ENCODE measurements at regions not wholly inside any gene's neighbourhood (a gene's known extent, or its start where the extent isn't known, plus 50 kb on each side); places are given as distances from the start of the nearest gene placed in this dataset.

GRCh38 chr2:133685636-133686215 lies 117.5 kb upstream of the NCKAP5 start:
- no peak for TF ChIP-seq CTCF (IDR thresholded peaks at IDR 0.05; ENCODE audit: extremely low read depth, low read depth, low read length)
- H3K36me3 ChIP-seq (ENCODE audit: insufficient read depth, low read length), result no peaks in the 10 kb centered on the region

GRCh38 chr2:133690780-133691179 lies 122.5 kb upstream of the NCKAP5 start:
- no peak overlapping the region for H2AFZ ChIP-seq (ENCODE audit: low read length)
- DNase-seq (ENCODE audit: insufficient read length, low spot score, missing footprints), result no peak
- no peaks in the 10 kb centered on the region for H3K79me2 ChIP-seq (ENCODE audit: insufficient read depth, low read length)
- H3K36me3 ChIP-seq (ENCODE audit: insufficient read depth, low read length), result no peaks in the 10 kb centered on the region
- TF ChIP-seq CTCF (IDR thresholded peaks at IDR 0.05; ENCODE audit: extremely low read depth, low read depth, low read length), result no peak
- H3K4me3 ChIP-seq (ENCODE audit: insufficient read depth, low read length), result no peak overlapping the region
- H3K4me2 ChIP-seq (ENCODE audit: insufficient read depth, low read length), result no peak overlapping the region
- peaks cover 13% of the 10 kb centered on the region for H3K27me3 ChIP-seq (ENCODE audit: insufficient read depth, low read length)
- no peak overlapping the region for H3K27ac ChIP-seq (ENCODE audit: low read depth, low read length)
- H4K20me1 ChIP-seq (ENCODE audit: insufficient read depth, low read length), result no peaks in the 10 kb centered on the region
- H3K4me1 ChIP-seq (ENCODE audit: insufficient read depth, low read length), result no peaks in the 10 kb centered on the region
- no peaks in the 10 kb centered on the region for H3K9me3 ChIP-seq (ENCODE audit: low read depth, low read length)

More at GRCh38 chr2:133685636-133686215, 117.5 kb upstream of the NCKAP5 start:
- H3K9me3 ChIP-seq (ENCODE audit: low read depth, low read length), result no peaks in the 10 kb centered on the region
- DNase-seq (ENCODE audit: insufficient read length, low spot score, missing footprints), result no peak
- no peaks in the 10 kb centered on the region for H4K20me1 ChIP-seq (ENCODE audit: insufficient read depth, low read length)
- H3K4me2 ChIP-seq (ENCODE audit: insufficient read depth, low read length), result no peak overlapping the region
- no peak overlapping the region for H2AFZ ChIP-seq (ENCODE audit: low read length)
- H3K27me3 ChIP-seq (ENCODE audit: insufficient read depth, low read length), result peaks cover 18% of the 10 kb centered on the region
- H3K4me3 ChIP-seq (ENCODE audit: insufficient read depth, low read length), result no peak overlapping the region
- H3K27ac ChIP-seq (ENCODE audit: low read depth, low read length), result no peak overlapping the region
- no peaks in the 10 kb centered on the region for H3K79me2 ChIP-seq (ENCODE audit: insufficient read depth, low read length)
- H3K4me1 ChIP-seq (ENCODE audit: insufficient read depth, low read length), result no peaks in the 10 kb centered on the region

GRCh38 chr2:133691336-133691735 lies 123.1 kb upstream of the NCKAP5 start:
- H3K9me3 ChIP-seq (ENCODE audit: low read depth, low read length), result no peaks in the 10 kb centered on the region
- no peak for TF ChIP-seq CTCF (IDR thresholded peaks at IDR 0.05; ENCODE audit: extremely low read depth, low read depth, low read length)
- no peak for DNase-seq (ENCODE audit: insufficient read length, low spot score, missing footprints)
- H4K20me1 ChIP-seq (ENCODE audit: insufficient read depth, low read length), result no peaks in the 10 kb centered on the region
- no peak overlapping the region for H3K27ac ChIP-seq (ENCODE audit: low read depth, low read length)
- no peaks in the 10 kb centered on the region for H3K36me3 ChIP-seq (ENCODE audit: insufficient read depth, low read length)
- H3K4me3 ChIP-seq (ENCODE audit: insufficient read depth, low read length), result no peak overlapping the region
- no peaks in the 10 kb centered on the region for H3K79me2 ChIP-seq (ENCODE audit: insufficient read depth, low read length)
- H2AFZ ChIP-seq (ENCODE audit: low read length), result no peak overlapping the region
- no peak overlapping the region for H3K4me2 ChIP-seq (ENCODE audit: insufficient read depth, low read length)
- H3K4me1 ChIP-seq (ENCODE audit: insufficient read depth, low read length), result no peaks in the 10 kb centered on the region
- H3K27me3 ChIP-seq (ENCODE audit: insufficient read depth, low read length), result peaks cover 11% of the 10 kb centered on the region

- no peak for DNase-seq (ENCODE audit: insufficient read length, low spot score, missing footprints)
- Histone ChIP-seq H3K36me3 (ENCODE audit: insufficient read depth, low read length) (no peaks in the 10 kb centered on the region), H3K4me3 (ENCODE audit: insufficient read depth, low read length) (no peak overlapping the region), H3K27me3 (ENCODE audit: insufficient read depth, low read length) (no peaks in the 10 kb centered on the region), H3K9me3 (ENCODE audit: low read depth, low read length) (no peaks in the 10 kb centered on the region), H3K27ac (ENCODE audit: low read depth, low read length) (no peak overlapping the region), H3K4me1 (ENCODE audit: insufficient read depth, low read length) (no peaks in the 10 kb centered on the region), H3K4me2 (ENCODE audit: insufficient read depth, low read length) (no peak overlapping the region), H3K79me2 (ENCODE audit: insufficient read depth, low read length) (no peaks in the 10 kb centered on the region), H4K20me1 (ENCODE audit: insufficient read depth, low read length) (no peaks in the 10 kb centered on the region), H2AFZ (ENCODE audit: low read length) (no peak overlapping the region)
- TF ChIP-seq CTCF (IDR thresholded peaks at IDR 0.05; ENCODE audit: extremely low read depth, low read depth, low read length), result no peak
These were observed 137.0 kb upstream of the NCKAP5 start for GRCh38 chr2:133705287-133705686.
